PC-3 (cell line): ENCODE measurements at regions not wholly inside any gene's neighbourhood (a gene's known extent, or its start where the extent isn't known, plus 50 kb on each side); places are given as distances from the start of the nearest gene placed in this dataset.
"Not testable (repeated sequence)": the region's sequence is repeated elsewhere in the genome, so short reads cannot be mapped to it uniquely, and the experiment has no call there.

ENCODE experiments used
- ATAC-seq: fragments of 200-7000 bp; cut with Tn5 transposase; 2 replicates; pipeline ENCODE4 v1.9.1; 2020; ENCODE audit warnings: mild to moderate bottlenecking, moderate library complexity
- BruUV-seq: library from RNA; stranded (reverse); fragments of 400-500 nt; replicated peaks from 2 replicates; lab custom pipeline; 2021; lab: Mats Ljungman, UMichigan
- CTCF ChIA-PET: fragments of 300-600 bp; sonication (Branson Sonifier 250); formaldehyde crosslinking; loops from one replicate; lab custom pipeline; 2022; ENCODE audit warnings: antibody characterized with exemption; lab: Charles Lee
- POLR2A ChIA-PET: fragments of 300-600 bp; sonication (Branson Sonifier 250); formaldehyde crosslinking; loops from one replicate; lab custom pipeline; 2022; ENCODE audit warnings: antibody characterized with exemption; ENCODE audit not compliant: unreplicated experiment; lab: Charles Lee
- DNase-seq: peaks from one replicate; pipeline ENCODE4 v3.0.0-alpha.2; 2015
- H2AFZ ChIP-seq: fragments of 300-600 bp; sonication (generic); 2 replicates; pipeline ENCODE4 v1.6.0; 2016; ENCODE audit warnings: antibody characterized with exemption, low read length
- H3F3A ChIP-seq: fragments of 300-600 bp; sonication (generic); one replicate; pipeline ENCODE4 v1.6.0; 2017; ENCODE audit warnings: antibody characterized with exemption, low read length, control low read depth, mild to moderate bottlenecking; ENCODE audit not compliant: unreplicated experiment
- H3K27ac ChIP-seq: fragments of 300-600 bp; sonication (generic); 2 replicates; pipeline ENCODE4 v1.5.1; 2016; ENCODE audit warnings: mild to moderate bottlenecking, low read length
- H3K27me3 ChIP-seq: fragments of 300-600 bp; sonication (generic); 2 replicates; pipeline ENCODE4 v1.6.1; 2016; ENCODE audit warnings: low read length, mixed read lengths
- H3K36me3 ChIP-seq: fragments of 300-600 bp; sonication (generic); 2 replicates; pipeline ENCODE4 v1.6.1; 2016; ENCODE audit warnings: low read depth, mixed run types, low read length, mixed read lengths
- H3K4me1 ChIP-seq: fragments of 300-600 bp; sonication (generic); 2 replicates; pipeline ENCODE4 v1.5.1; 2016; ENCODE audit warnings: low read length; ENCODE audit not compliant: insufficient read depth
- H3K4me2 ChIP-seq: fragments of 300-600 bp; sonication (generic); 2 replicates; pipeline ENCODE4 v1.6.0; 2016; ENCODE audit warnings: low read length
- H3K4me3 ChIP-seq: fragments of 300-600 bp; sonication (generic); 2 replicates; pipeline ENCODE4 v1.5.1; 2016; ENCODE audit warnings: mild to moderate bottlenecking, low read length, mixed read lengths
- H3K79me2 ChIP-seq: fragments of 300-600 bp; sonication (generic); 2 replicates; pipeline ENCODE4 v1.6.1; 2017; ENCODE audit warnings: low read length, mixed read lengths
- H3K9ac ChIP-seq: fragments of 300-600 bp; sonication (generic); 2 replicates; pipeline ENCODE4 v1.6.0; 2016; ENCODE audit warnings: mild to moderate bottlenecking, low read length
- H3K9me2 ChIP-seq: fragments of 300-600 bp; sonication (generic); replicated peaks from 2 replicates; pipeline ENCODE4 v1.6.1; 2016; ENCODE audit warnings: mixed run types, low read length, mixed read lengths
- H3K9me3 ChIP-seq: fragments of 300-600 bp; sonication (generic); 2 replicates; pipeline ENCODE4 v1.6.1; 2016; ENCODE audit warnings: low read length, mixed read lengths
- H4K20me1 ChIP-seq: fragments of 300-600 bp; sonication (generic); 2 replicates; pipeline ENCODE4 v1.6.1; 2016; ENCODE audit warnings: low read length, mixed read lengths
- CTCF ChIP-seq: fragments of 300-600 bp; sonication (generic); conservative IDR thresholded peaks from 2 replicates; pipeline ENCODE4 v1.5.1; 2017; ENCODE audit warnings: antibody characterized with exemption, low read depth, mild to moderate bottlenecking, low read length
- EZH2 ChIP-seq: fragments of 300-600 bp; sonication (generic); IDR thresholded peaks from one replicate; pipeline ENCODE4 v1.6.1; 2017; ENCODE audit warnings: antibody characterized with exemption, mild to moderate bottlenecking, low read length; ENCODE audit not compliant: unreplicated experiment
- EZH2phosphoT487 ChIP-seq: fragments of 300-600 bp; sonication (generic); IDR thresholded peaks from 2 replicates; pipeline ENCODE4 v1.6.1; 2018; ENCODE audit warnings: mild to moderate bottlenecking, antibody characterized with exemption, low read length, borderline replicate concordance
- intact Hi-C: fragments of 100-400 bp; cut with micrococcal nuclease; formaldehyde crosslinking; loops from 2 replicates; pipeline ENCODE4 v1.9.0; 2023

- Histone ChIP-seq H2AFZ (peak overlapping the region; percentile 2; the same call in 1 of the 2 replicates), H3K27ac (peak overlapping the region; percentile 27), H3K27me3 (no peaks in the 10 kb centered on the region), H3K4me3 (peak overlapping the region; percentile 32), H3K9ac (no peak overlapping the region), H3K79me2 (no peaks in the 10 kb centered on the region), H3K9me3 (no peaks in the 10 kb centered on the region), H3F3A (no peaks in the 10 kb centered on the region), H4K20me1 (no peaks in the 10 kb centered on the region), H3K9me2 (no peaks in the 10 kb centered on the region), H3K4me1 (peaks cover 13% of the 10 kb centered on the region), H3K36me3 (no peaks in the 10 kb centered on the region), H3K4me2 (peak overlapping the region; percentile 66)
- TF ChIP-seq CTCF (no peak), EZH2 (no peak), EZH2phosphoT487 (no peak)
- ATAC-seq (peak; percentile 62), DNase-seq (peak; percentile 78)
- intact Hi-C loops = loop anchor here (1.0 to 10.0 kb wide), 8 partner anchors 100 to 1556 kb away; no protein-coding TSS in a partner anchor
- BruUV-seq = no TSS peak
- ChIA-PET CTCF (interaction anchor here (0.5 to 1.6 kb wide), 4 partner anchors 99 to 1410 kb away, joined by 3 to 6 read pairs (median 4); no protein-coding TSS in a partner anchor), POLR2A (no interaction called here)
These were observed 160.4 kb upstream of the KCNH8 start for GRCh38 chr3:18987862-18988447.

DNA sequence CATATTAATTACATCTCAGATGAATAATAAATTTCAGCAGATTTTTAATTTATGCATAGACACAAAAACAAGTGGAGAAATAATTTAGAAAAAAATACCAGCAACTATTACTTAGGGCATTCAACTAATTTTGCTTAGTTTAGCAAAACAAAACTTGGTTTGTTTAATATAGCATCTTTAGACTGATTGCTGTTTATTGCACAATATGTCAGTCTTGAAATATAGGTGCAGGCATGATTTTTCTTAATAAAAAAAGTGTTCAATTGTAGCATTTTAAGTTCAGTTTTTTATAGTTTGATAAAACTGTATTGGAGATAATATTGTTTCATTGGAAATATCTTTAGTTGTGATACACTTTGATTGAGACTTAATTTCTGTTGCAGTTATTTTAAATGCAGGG, 161.2 kb upstream of the KCNH8 start:
- no peaks in the 10 kb centered on the region for H3K9me3 ChIP-seq
- H3K27ac ChIP-seq = no peak overlapping the region
- ChIA-PET CTCF (no interaction called here), POLR2A (no interaction called here)
- ATAC-seq = no peak
- H3K9ac ChIP-seq = no peak overlapping the region
- BruUV-seq = no TSS peak
- TF ChIP-seq EZH2 (no peak), CTCF (no peak), EZH2phosphoT487 (no peak)
- H2AFZ ChIP-seq = no peak overlapping the region
- H3K4me1 ChIP-seq = peaks cover 13% of the 10 kb centered on the region
- no peaks in the 10 kb centered on the region for H3F3A ChIP-seq
- no peaks in the 10 kb centered on the region for H3K9me2 ChIP-seq
- no peaks in the 10 kb centered on the region for H3K36me3 ChIP-seq
- intact Hi-C loops = loop anchor here (5.0 to 10.0 kb wide), 2 partner anchors 352 to 1555 kb away; no protein-coding TSS in a partner anchor
- no peaks in the 10 kb centered on the region for H3K27me3 ChIP-seq
- H4K20me1 ChIP-seq = no peaks in the 10 kb centered on the region
- H3K4me2 ChIP-seq = no peak overlapping the region
- H3K4me3 ChIP-seq = no peak overlapping the region
- H3K79me2 ChIP-seq = no peaks in the 10 kb centered on the region
- no peak for DNase-seq

GRCh38 chr3:18982920-18983319, 165.4 kb upstream of the KCNH8 start:
- POLR2A ChIA-PET = no interaction called here
- intact Hi-C loops = loop anchor here (10.0 kb wide), 1 partner anchor 348 kb away; no protein-coding TSS in a partner anchor
- Histone ChIP-seq H3K79me2 (no peaks in the 10 kb centered on the region), H3K4me3 (no peak overlapping the region), H3K4me1 (peaks cover 7% of the 10 kb centered on the region), H3K36me3 (no peaks in the 10 kb centered on the region), H4K20me1 (no peaks in the 10 kb centered on the region), H3K9ac (no peak overlapping the region), H3K4me2 (no peak overlapping the region), H3F3A (no peaks in the 10 kb centered on the region), H2AFZ (no peak overlapping the region), H3K9me3 (no peaks in the 10 kb centered on the region), H3K27ac (no peak overlapping the region), H3K27me3 (no peaks in the 10 kb centered on the region), H3K9me2 (no peaks in the 10 kb centered on the region)
- no TSS peak for BruUV-seq
- TF ChIP-seq EZH2 (no peak), CTCF (no peak), EZH2phosphoT487 (no peak)
- CTCF ChIA-PET = no interaction called here
- no peak for DNase-seq
- no peak for ATAC-seq

- ATAC-seq, H2AFZ ChIP-seq, H3K27ac ChIP-seq, H3K9ac ChIP-seq, H4K20me1 ChIP-seq, H3F3A ChIP-seq, H3K4me1 ChIP-seq, H3K4me2 ChIP-seq, CTCF ChIA-PET, H3K9me2 ChIP-seq, H3K79me2 ChIP-seq, H3K4me3 ChIP-seq, BruUV-seq, POLR2A ChIA-PET, intact Hi-C loops, H3K9me3 ChIP-seq, H3K27me3 ChIP-seq, DNase-seq, H3K36me3 ChIP-seq: not testable (repeated sequence)
These were observed 172.2 kb upstream of the KCNH8 start for GRCh38 chr3:18976102-18976501.
